Activated naive CD4-positive, alpha-beta T cell treated with anti-CD3 and anti-CD28 coated beads, Interleukin-2, amount 10 ng/mL, durations not matched to agents 7 days and 5 days (primary cell): ENCODE measurements at regions not wholly inside any gene's neighbourhood (a gene's known extent, or its start where the extent isn't known, plus 50 kb on each side); places are given as distances from the start of the nearest gene placed in this dataset.
"Not testable (repeated sequence)": the region's sequence is repeated elsewhere in the genome, so short reads cannot be mapped to it uniquely, and the experiment has no call there.

Source experiments
- CTCF ChIA-PET: fragments of 350-600 bp; sonication (Branson Sonifier 250); formaldehyde crosslinking; loops from one replicate; lab custom pipeline; 2021; ENCODE audit warnings: antibody characterized with exemption; lab: Charles Lee
- DNase-seq: peaks from one replicate; pipeline ENCODE4 v3.0.0-alpha.2; 2020
- H3K27ac Mint-ChIP-seq: one replicate; pipeline ENCODE4 v1.8.0; 2021; ENCODE audit warnings: mild to moderate bottlenecking, moderate library complexity, mixed read lengths
- H3K27me3 Mint-ChIP-seq: one replicate; pipeline ENCODE4 v1.8.0; 2021; ENCODE audit warnings: mild to moderate bottlenecking, mixed read lengths
- H3K36me3 Mint-ChIP-seq: one replicate; pipeline ENCODE4 v1.8.0; 2021; ENCODE audit warnings: mixed read lengths
- H3K4me1 Mint-ChIP-seq: one replicate; pipeline ENCODE4 v1.8.0; 2021; ENCODE audit warnings: mixed read lengths
- H3K4me3 Mint-ChIP-seq: one replicate; pipeline ENCODE4 v1.8.0; 2021; ENCODE audit warnings: mild to moderate bottlenecking, moderate library complexity, mixed read lengths
- H3K9me3 Mint-ChIP-seq: one replicate; pipeline ENCODE4 v1.8.0; 2021; ENCODE audit warnings: mixed read lengths

DNA sequence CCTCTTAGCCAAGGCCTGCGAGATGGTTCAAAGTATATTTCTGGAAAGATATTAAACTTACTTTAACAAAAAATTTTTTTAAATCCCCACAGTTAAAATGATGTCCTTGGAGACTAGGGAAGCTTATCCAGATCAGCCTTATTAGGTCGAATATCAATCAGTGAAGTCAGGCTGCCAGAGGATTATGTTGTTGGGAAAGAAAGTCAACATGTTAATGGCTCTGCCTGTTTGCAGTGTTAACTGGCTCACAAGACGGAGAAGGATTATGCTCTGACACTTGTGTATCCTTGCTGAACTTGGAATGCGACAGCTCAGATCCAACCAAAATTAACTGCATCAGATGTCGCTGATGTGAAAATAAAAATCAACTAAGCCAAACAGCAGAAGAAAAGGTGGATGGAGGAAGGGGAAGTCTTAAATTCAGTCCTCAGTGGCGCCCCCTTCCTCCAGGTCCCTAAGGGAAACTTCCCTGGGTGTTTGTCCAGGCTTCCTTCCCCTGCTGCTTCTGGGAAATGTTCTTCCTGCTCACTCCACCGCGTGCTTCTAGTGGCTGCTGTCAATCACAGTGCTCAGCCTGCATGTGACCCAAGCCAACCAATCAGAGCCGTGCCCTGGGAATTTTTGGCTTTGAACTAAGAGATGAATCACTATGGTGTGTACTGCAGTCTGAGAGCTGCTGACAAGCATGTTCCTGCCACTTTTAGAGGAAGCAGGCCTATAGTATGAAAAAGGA is 690.4 kb upstream of the NRP1 start:
- H3K4me3 Mint-ChIP-seq: no peak overlapping the region
- H3K4me1 Mint-ChIP-seq: no peaks in the 10 kb centered on the region
- no peak overlapping the region for H3K27ac Mint-ChIP-seq
- H3K36me3 Mint-ChIP-seq: no peaks in the 10 kb centered on the region
- H3K27me3 Mint-ChIP-seq: no peaks in the 10 kb centered on the region
- H3K9me3 Mint-ChIP-seq: no peaks in the 10 kb centered on the region
- CTCF ChIA-PET: no interaction called here
- DNase-seq: no peak

DNA sequence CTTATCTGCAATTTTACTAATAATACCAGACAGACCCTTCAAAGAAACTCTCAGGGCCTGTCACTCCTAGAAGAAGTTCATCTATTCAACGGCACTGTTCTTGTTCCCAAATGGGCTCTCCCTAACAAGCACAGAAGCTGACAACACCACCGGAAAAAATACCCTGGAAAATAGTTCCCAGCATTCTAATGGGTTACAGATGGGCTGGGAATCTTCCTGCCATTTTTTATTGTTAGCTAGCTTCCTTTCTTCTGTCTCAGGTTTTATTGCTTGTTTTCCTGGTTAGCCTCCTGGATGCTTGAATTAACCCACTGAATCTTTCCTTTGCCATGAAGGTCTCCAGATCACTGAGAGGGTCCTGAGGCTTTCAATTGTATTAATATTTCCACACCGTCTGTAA is 689.8 kb upstream of the NRP1 start:
- Mint-ChIP-seq H3K27ac (no peak overlapping the region), H3K36me3 (no peaks in the 10 kb centered on the region), H3K4me1 (no peaks in the 10 kb centered on the region), H3K4me3 (no peak overlapping the region), H3K9me3 (no peaks in the 10 kb centered on the region), H3K27me3 (no peaks in the 10 kb centered on the region)
- DNase-seq: no peak
- CTCF ChIA-PET: no interaction called here

DNA sequence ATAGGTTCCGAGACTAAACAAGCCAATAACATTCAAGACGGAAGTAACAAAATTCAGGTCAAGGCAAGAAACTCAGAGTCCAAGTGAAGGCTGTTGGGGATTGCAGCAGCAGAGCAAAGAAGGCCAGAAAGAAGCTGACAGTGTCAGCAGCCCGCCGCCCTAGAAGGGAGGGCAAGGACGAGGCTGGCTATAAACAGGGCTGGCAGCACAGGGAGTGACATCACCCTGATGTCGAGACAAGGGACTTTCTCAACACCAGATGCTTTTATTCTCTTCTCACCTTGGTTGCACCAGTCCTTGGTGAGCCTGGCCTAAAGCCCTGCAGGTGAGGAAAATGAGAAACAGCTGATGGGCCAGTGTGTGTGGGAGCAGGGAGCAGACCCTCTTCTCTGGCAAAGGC is 687.7 kb upstream of the NRP1 start:
- CTCF ChIA-PET: no interaction called here
- H3K9me3 Mint-ChIP-seq: no peaks in the 10 kb centered on the region
- no peak for DNase-seq
- no peak overlapping the region for H3K27ac Mint-ChIP-seq
- no peak overlapping the region for H3K4me3 Mint-ChIP-seq
- no peaks in the 10 kb centered on the region for H3K27me3 Mint-ChIP-seq
- H3K4me1 Mint-ChIP-seq: no peaks in the 10 kb centered on the region
- H3K36me3 Mint-ChIP-seq: no peaks in the 10 kb centered on the region

DNA sequence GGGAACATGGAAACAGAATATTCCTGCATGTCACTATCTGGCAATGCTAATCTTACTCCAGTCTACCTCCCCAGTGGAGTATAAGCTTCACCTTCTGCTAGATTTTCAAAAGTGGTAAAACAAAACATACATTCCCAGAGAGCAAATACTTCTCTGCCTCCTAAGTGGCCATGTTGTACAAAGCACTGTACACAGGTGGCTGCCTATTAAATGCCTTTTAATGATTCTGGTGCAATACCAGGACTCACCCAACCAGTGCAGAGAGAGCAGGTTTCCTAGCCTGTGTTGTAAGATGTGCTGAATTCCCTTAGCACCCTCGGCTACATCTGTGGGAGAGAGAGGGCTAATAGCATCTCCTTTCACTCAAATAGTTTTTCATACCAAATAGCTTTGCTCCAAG is 684.3 kb upstream of the NRP1 start:
- no peak for DNase-seq
- H3K27me3 Mint-ChIP-seq: no peaks in the 10 kb centered on the region
- H3K36me3 Mint-ChIP-seq: no peaks in the 10 kb centered on the region
- H3K4me3 Mint-ChIP-seq: no peak overlapping the region
- H3K4me1 Mint-ChIP-seq: no peaks in the 10 kb centered on the region
- peaks cover 3% of the 10 kb centered on the region for H3K9me3 Mint-ChIP-seq
- CTCF ChIA-PET: no interaction called here
- H3K27ac Mint-ChIP-seq: no peak overlapping the region

DNA sequence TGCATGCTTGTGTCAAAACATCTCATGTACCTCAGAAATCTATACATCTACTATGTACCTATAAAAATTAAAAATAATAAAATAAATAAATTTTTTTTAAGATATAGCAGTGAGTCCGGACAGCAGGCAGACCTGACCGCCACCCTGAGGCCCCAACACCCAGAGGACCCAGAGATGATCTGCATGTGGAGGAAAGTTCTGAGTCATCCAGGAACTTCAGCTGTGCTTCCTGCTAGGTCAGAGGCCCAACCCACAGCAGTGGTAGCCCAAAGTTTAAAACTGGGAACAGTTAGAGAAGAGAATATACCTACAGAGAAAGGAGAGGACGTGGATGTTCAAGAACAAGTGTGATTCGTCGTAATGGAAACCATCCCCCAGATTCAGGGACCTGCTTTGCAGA is 683.7 kb upstream of the NRP1 start:
- Mint-ChIP-seq H3K27ac (no peak overlapping the region), H3K4me3 (no peak overlapping the region), H3K4me1 (no peaks in the 10 kb centered on the region), H3K9me3 (peaks cover 3% of the 10 kb centered on the region), H3K36me3 (no peaks in the 10 kb centered on the region), H3K27me3 (no peaks in the 10 kb centered on the region)
- CTCF ChIA-PET: no interaction called here
- DNase-seq: no peak

DNA sequence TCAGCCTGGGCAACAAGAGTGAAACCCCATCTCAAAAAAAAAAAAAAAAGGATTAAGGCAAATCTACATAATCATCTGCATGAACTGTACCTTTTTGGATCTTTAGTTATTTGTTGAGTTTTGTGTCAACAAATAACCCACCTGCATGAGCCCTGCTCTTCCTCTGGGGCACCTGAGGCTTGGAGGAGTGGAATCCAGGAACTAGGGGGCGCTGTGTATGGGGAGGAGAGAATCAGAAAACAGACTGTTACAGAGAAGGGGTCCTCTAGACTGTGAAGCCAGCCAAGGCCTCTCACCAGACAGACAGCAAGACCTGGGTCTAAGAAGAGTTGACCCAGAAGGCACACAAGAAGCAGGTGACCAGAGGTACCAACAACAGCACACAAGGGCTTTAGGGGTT is 682.8 kb upstream of the NRP1 start:
- no peak for DNase-seq
- CTCF ChIA-PET: no interaction called here
- Mint-ChIP-seq H3K4me3 (no peak overlapping the region), H3K4me1 (no peaks in the 10 kb centered on the region), H3K36me3 (no peaks in the 10 kb centered on the region), H3K27me3 (no peaks in the 10 kb centered on the region), H3K9me3 (peaks cover 3% of the 10 kb centered on the region), H3K27ac (no peak overlapping the region)

DNA sequence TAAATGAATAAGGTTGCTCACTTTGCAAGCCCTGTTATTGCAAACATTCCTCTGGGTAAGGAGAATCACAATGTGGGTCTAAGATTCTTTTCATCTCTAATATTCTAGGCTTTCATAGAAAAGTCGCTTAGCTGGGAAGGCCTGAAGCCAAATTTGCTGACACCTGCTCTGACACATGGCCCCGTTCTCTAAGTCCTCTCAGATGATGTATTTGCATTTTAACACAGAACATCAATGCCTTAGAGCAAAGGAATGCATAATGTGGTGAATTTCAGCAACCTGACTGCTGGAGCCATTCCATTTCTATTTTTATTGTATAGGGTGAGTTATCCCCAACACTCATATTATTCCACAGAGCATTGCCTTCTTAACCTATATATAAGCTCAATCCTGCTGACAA is 682.1 kb upstream of the NRP1 start:
- peaks cover 3% of the 10 kb centered on the region for H3K9me3 Mint-ChIP-seq
- H3K27ac Mint-ChIP-seq: no peak overlapping the region
- H3K4me3 Mint-ChIP-seq: no peak overlapping the region
- no peak for DNase-seq
- CTCF ChIA-PET: no interaction called here
- H3K36me3 Mint-ChIP-seq: no peaks in the 10 kb centered on the region
- no peaks in the 10 kb centered on the region for H3K27me3 Mint-ChIP-seq
- H3K4me1 Mint-ChIP-seq: no peaks in the 10 kb centered on the region

DNA sequence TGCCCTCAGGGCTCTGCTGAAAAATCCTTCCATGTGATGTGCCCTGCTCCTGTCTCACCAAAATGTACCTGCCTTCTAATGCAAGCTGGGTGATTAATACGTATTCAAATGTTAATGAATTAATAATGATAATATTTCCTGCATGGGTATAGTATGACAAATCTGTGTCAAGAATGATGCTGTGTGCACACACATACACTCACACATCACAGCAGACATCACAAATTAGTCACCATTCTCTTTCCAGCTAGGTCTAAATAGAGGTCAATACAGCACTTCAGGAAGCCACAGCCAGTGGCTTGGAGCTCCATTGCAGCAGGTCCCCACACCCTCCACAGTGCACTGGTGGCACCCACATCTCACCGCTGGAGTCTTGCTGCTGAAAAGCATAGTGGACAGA is 681.2 kb upstream of the NRP1 start:
- Mint-ChIP-seq H3K27ac (no peak overlapping the region), H3K27me3 (peaks cover 4% of the 10 kb centered on the region), H3K36me3 (no peaks in the 10 kb centered on the region), H3K4me1 (no peaks in the 10 kb centered on the region), H3K9me3 (peaks cover 3% of the 10 kb centered on the region), H3K4me3 (no peak overlapping the region)
- CTCF ChIA-PET: no interaction called here
- DNase-seq: no peak

DNA sequence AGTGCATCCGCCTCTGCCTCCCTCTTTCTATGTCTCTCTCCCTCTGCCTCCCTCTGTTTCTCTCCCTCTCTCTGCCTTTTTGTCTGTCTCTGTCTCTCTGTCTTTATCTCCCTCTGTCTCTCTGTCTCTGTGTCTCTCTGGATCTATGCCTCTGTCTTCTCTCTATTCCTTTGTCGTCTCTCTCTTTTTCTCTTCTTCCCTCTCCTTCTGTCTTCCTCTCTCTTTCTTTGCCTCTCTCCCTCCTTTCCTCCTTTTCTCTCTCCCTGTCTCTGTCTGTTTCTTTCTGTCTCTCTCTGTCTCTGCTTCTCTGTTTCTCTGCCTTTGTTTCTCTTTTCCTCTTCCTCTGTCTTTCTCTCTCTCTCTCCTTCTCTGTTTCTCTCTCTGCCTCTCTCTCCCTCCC is 678.8 kb upstream of the NRP1 start:
- Mint-ChIP-seq H3K4me3 (no peak overlapping the region), H3K36me3 (no peaks in the 10 kb centered on the region), H3K27me3 (peaks cover 4% of the 10 kb centered on the region), H3K4me1 (no peaks in the 10 kb centered on the region), H3K9me3 (peaks cover 3% of the 10 kb centered on the region), H3K27ac (no peak overlapping the region)
- CTCF ChIA-PET: no interaction called here
- DNase-seq: no peak

DNA sequence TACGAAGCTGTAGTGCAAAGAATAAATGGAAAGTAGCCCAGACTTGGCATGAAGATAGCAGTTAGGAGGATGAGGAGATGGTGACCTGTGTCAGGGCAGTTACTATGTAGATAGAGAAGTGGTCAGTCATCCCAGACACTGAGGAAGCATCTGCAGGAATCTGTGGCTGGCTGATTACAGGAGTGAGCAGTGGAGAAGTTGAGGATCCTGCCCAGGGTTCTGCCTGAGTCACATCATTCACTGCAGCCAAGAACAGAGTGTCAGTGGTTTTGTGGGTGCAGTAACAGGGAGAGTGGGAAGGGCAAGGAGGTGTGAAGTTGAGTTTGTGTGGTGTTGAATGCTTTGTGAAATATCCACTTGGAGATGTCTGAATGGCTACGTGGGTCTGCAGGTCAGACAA is 676.4 kb upstream of the NRP1 start:
- H3K4me1 Mint-ChIP-seq: no peaks in the 10 kb centered on the region
- CTCF ChIA-PET: no interaction called here
- no peaks in the 10 kb centered on the region for H3K36me3 Mint-ChIP-seq
- H3K4me3 Mint-ChIP-seq: no peak overlapping the region
- H3K9me3 Mint-ChIP-seq: peaks cover 3% of the 10 kb centered on the region
- DNase-seq: no peak
- H3K27me3 Mint-ChIP-seq: peaks cover 4% of the 10 kb centered on the region
- no peak overlapping the region for H3K27ac Mint-ChIP-seq

DNA sequence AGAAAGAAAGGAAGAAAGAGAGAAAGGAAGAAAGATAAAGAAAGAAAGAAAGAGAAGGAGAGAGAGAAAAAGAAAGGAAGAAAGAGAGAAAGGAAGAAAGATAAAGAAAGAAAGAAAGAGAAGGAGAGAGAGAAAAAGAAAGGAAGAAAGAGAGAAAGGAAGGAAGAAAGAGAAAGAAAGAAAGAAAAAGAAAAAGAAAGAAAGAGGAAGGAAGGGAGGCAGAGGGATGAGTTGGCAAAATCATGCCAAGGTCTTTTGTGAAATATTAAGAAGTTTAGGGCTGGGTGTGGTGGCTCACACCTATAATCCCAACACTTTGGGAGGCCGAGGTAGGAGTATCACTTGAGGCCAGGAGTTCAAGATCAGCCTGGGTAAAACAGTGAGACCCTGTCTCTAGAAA is 675.8 kb upstream of the NRP1 start:
- DNase-seq, H3K27me3 Mint-ChIP-seq, H3K4me1 Mint-ChIP-seq, H3K36me3 Mint-ChIP-seq, H3K4me3 Mint-ChIP-seq, H3K9me3 Mint-ChIP-seq, CTCF ChIA-PET: not testable (repeated sequence)
- peak overlapping the region; percentile 67 for H3K27ac Mint-ChIP-seq

DNA sequence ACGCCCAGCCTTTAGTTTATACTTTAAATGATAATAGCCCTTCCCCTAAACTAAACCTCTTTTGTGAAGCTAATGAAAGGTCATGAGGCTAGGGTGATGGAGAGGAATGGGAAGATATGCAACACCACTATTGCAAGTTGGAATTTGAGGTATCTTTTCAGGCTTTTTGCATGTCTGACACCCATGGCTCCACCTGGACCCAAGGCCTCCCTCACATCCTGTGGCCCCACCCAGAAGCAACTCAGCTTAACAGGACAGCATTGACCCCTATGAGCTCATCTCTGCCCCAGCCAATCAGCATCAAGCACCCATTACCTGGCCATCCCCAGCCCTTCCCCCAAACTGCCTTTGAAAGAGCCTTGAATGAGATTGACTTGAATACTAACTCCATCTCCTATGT is 674.2 kb upstream of the NRP1 start:
- no peaks in the 10 kb centered on the region for H3K4me1 Mint-ChIP-seq
- H3K4me3 Mint-ChIP-seq: no peak overlapping the region
- no peaks in the 10 kb centered on the region for H3K36me3 Mint-ChIP-seq
- CTCF ChIA-PET: no interaction called here
- DNase-seq: no peak
- peaks cover 4% of the 10 kb centered on the region for H3K27me3 Mint-ChIP-seq
- H3K9me3 Mint-ChIP-seq: no peaks in the 10 kb centered on the region
- H3K27ac Mint-ChIP-seq: no peak overlapping the region

DNA sequence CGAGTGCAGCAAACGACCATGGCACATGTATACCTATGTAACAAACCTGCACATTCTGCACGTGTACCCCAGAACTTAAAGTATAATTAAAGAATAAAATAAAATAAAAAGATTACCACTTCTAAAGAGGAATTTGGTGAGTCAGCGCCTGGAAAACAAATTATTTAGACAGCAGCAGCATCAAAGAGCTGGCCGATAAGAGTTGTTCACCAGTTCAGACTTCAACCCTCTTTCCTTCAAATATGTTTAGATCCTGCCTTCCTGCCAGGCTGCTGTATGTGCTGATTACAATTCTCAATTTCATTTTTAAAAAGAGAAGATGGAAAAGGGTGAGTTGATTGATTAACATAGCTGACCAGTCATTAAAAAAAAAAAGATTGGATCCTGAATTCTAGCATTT is 672.0 kb upstream of the NRP1 start:
- H3K27ac Mint-ChIP-seq: no peak overlapping the region

DNA sequence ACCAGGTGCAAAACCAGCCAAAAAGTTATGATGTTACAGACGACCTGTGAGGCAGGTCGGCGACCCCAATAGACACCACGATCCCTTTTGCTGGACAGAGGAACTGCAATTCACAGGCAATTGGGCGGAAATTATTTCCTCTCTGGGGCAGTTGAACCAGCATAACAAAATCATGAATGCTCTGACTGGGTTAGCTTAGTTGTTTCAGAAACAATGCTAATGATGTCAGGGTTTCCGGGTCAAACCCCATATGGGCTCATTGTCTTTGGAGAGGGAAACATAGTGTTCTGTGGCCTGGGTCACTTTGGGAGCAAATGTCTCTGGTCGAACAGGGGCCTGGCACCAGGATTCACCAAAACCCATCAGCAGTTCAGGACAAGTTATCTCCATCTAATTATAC is 669.1 kb upstream of the NRP1 start:
- Mint-ChIP-seq H3K9me3 (no peaks in the 10 kb centered on the region), H3K27ac (no peak overlapping the region), H3K4me3 (no peak overlapping the region), H3K27me3 (no peaks in the 10 kb centered on the region), H3K4me1 (no peaks in the 10 kb centered on the region), H3K36me3 (no peaks in the 10 kb centered on the region)
- CTCF ChIA-PET: no interaction called here
- no peak for DNase-seq

More for the DNA sequence above, 672.0 kb upstream of the NRP1 start:
- Mint-ChIP-seq H3K27me3 (peaks cover 4% of the 10 kb centered on the region), H3K36me3 (no peaks in the 10 kb centered on the region), H3K4me3 (no peak overlapping the region), H3K4me1 (no peaks in the 10 kb centered on the region), H3K9me3 (no peaks in the 10 kb centered on the region)
- CTCF ChIA-PET: no interaction called here
- no peak for DNase-seq

DNA sequence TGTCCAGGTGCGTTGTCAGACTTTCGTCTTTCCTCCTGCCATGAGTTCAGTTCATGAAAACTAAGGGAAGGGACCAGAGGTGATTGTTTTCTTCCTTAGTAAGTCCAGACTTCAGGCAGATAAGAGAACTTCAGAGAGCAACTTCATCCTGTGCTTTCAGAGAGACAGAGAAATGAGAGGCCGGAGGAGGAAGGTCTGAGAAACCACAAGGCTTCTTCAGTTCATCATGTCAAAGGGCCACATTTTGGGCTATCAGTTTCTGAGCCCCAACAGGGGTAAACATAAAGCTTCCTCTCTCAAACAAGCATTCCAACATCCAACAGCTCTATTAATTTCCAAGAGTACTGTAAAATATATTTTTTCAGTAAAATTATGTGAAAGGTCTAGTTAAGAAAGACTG is 668.4 kb upstream of the NRP1 start:
- CTCF ChIA-PET: no interaction called here
- Mint-ChIP-seq H3K9me3 (no peaks in the 10 kb centered on the region), H3K4me1 (no peaks in the 10 kb centered on the region), H3K27me3 (no peaks in the 10 kb centered on the region), H3K27ac (no peak overlapping the region), H3K36me3 (no peaks in the 10 kb centered on the region), H3K4me3 (no peak overlapping the region)
- DNase-seq: no peak

DNA sequence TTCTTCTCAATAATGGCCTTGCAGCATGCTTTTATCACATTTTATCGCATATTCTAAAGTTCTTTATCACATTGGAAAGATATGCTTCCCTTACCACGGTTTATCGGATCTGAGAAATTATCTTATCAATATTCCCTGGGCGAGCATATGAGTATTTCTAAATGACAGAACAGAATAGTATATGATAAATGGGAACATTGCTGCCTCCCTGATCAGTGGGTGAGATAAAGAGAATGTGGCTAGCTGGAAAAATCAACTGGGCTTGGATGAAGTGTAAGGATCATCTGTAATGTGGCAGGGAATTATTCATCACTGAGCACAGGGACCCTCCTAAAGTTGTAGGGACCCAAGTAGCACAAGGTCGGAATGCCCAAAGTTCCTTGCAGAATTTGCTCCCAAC is 667.4 kb upstream of the NRP1 start:
- H3K4me1 Mint-ChIP-seq: no peaks in the 10 kb centered on the region
- no peak for DNase-seq

More for the DNA sequence above, 667.4 kb upstream of the NRP1 start:
- no peak overlapping the region for H3K4me3 Mint-ChIP-seq
- no peaks in the 10 kb centered on the region for H3K27me3 Mint-ChIP-seq
- H3K36me3 Mint-ChIP-seq: no peaks in the 10 kb centered on the region
- CTCF ChIA-PET: no interaction called here
- no peak overlapping the region for H3K27ac Mint-ChIP-seq
- H3K9me3 Mint-ChIP-seq: no peaks in the 10 kb centered on the region
